HG03565 (cell line): ENCODE measurements at regions not wholly inside any gene's neighbourhood (a gene's known extent, or its start where the extent isn't known, plus 50 kb on each side); places are given as distances from the start of the nearest gene placed in this dataset.

ENCODE experiments used
- ATAC-seq: cut with Tn5 transposase; IDR thresholded peaks from one replicate; pipeline ENCODE4 v1.9.1; 2021; ENCODE audit warnings: mild to moderate bottlenecking, moderate library complexity; ENCODE audit not compliant: unreplicated experiment

- no peak for ATAC-seq
These were observed 202.6 kb downstream of the PPP1R3A start for GRCh38 chr7:113715981-113716856.

DNA sequence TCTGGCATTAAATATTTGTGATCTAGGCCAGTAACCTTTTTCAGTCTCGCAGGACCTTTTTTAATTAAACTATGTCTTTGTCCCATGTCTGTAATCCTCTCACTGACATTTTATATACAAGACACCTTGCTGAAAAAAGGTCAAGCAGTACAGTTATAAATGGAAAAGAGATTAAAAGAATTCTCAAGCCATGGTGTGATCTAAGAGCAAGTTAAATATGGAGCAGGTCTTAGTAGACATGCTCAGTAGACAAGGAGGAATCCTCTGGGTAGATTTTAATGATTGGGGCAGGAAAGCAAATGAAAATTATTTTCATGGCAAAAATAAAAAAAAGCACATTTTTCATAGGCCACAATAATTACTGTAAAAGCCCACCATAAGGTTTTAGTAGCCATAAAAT is 203.5 kb downstream of the PPP1R3A start:
- no peak for ATAC-seq

- peak; percentile 94 for ATAC-seq
These were observed 208.3 kb downstream of the PPP1R3A start for GRCh38 chr7:113710310-113711096.

DNA sequence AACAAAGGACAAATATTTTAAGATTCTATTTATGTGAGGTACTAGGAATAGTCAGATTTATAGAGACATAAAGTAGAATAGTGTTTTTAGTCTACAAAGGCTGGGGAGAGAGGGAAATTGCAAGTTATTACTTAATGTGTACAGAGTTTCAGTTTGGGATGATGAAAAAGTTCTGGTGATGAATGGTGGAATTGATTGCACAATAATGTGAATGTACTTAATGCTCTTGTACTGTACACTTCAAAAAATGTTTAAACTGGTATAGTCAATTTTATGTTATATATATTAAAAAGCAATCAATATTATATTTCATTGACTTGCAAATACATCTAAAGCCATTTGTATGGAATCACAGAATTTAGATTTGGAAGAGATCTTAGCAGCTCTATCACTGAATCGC is 213.4 kb downstream of the PPP1R3A start:
- no peak for ATAC-seq

DNA sequence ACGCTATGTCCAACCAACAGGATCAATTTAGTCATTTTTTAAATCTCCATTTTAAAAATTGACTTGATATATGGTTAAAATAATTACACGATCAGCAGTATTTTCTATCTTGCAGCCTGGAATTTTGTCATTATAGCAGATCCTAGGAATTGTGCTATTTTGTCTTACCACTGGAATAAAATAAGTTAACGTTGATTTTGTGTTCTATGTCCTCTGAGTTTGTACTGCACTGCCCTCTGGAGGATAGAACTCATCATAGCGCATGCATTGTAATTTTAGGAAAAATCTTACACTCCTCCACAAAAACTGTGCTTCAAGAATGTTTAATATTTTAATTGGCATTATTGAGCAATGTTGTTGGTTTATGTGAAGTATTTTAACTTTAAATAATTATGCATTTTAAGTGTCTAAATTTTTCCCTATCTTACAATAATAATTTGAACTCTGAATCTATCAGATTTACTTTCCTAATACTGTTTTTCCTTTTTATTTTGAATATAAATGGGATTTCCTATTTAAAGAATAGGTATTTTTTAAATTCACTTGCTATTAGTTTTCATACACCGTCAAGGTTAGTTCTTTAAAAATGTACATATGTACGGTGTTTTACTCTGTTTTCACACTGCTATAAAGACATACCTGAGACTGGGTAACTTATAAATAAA is 220.1 kb downstream of the PPP1R3A start:
- no peak for ATAC-seq

DNA sequence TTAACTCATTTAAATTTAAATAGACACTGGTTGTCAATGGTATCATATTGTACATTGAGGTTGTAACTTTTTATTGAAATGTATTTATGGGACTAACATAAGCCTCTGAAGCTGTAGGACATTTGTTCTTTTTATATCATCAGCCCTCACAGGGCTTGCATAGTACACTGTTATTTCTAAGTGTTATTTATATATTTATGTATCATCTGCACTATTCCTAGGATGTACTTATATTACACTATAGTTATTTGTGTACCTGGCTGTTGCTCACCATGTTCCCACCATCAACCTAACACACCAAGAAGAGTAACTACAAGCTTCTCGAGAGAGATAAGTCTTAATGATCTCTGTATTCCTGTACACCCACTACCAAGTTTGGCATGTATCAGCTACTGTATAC is 224.7 kb downstream of the PPP1R3A start:
- ATAC-seq: no peak

- ATAC-seq: no peak
These were observed 234.6 kb downstream of the PPP1R3A start for GRCh38 chr7:113684165-113684564.

- ATAC-seq: no peak
These were observed 241.0 kb downstream of the PPP1R3A start for GRCh38 chr7:113677811-113678210.

GRCh38 chr7:113664867-113665266 is 253.9 kb downstream of the PPP1R3A start:
- no peak for ATAC-seq

- no peak for ATAC-seq
These were observed 259.4 kb downstream of the PPP1R3A start for GRCh38 chr7:113659416-113659815.

DNA sequence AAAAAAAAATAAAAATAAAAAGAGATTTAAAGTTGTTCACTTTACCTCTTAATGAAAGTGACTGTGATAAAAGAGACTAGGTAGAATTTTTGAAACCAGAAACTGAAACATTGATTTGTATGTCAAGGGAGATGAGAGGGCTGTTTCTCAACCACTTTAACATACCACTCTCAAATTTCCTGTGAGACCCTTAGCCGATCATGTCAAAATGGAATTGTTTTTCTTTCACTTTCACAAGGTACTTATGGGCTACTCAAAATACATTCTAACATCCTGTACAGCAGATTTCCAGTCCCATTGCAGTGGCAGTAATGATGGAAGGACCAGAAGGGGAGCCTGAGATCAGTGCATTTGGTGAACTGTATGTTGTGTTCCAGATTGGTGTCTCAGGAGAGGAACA is 261.2 kb downstream of the PPP1R3A start:
- peak; percentile 94 for ATAC-seq

- ATAC-seq: no peak
These were observed 266.3 kb downstream of the PPP1R3A start for GRCh38 chr7:113652501-113652900.

- ATAC-seq: no peak
These were observed 269.3 kb downstream of the PPP1R3A start for GRCh38 chr7:113649556-113649955.

GRCh38 chr7:113639221-113639620 is 279.6 kb downstream of the PPP1R3A start:
- ATAC-seq: no peak

GRCh38 chr7:113636727-113637421 is 281.9 kb downstream of the PPP1R3A start:
- ATAC-seq: no peak

GRCh38 chr7:113635492-113635891 is 283.3 kb downstream of the PPP1R3A start:
- ATAC-seq: no peak

GRCh38 chr7:113633073-113633472 is 285.7 kb downstream of the PPP1R3A start:
- no peak for ATAC-seq

DNA sequence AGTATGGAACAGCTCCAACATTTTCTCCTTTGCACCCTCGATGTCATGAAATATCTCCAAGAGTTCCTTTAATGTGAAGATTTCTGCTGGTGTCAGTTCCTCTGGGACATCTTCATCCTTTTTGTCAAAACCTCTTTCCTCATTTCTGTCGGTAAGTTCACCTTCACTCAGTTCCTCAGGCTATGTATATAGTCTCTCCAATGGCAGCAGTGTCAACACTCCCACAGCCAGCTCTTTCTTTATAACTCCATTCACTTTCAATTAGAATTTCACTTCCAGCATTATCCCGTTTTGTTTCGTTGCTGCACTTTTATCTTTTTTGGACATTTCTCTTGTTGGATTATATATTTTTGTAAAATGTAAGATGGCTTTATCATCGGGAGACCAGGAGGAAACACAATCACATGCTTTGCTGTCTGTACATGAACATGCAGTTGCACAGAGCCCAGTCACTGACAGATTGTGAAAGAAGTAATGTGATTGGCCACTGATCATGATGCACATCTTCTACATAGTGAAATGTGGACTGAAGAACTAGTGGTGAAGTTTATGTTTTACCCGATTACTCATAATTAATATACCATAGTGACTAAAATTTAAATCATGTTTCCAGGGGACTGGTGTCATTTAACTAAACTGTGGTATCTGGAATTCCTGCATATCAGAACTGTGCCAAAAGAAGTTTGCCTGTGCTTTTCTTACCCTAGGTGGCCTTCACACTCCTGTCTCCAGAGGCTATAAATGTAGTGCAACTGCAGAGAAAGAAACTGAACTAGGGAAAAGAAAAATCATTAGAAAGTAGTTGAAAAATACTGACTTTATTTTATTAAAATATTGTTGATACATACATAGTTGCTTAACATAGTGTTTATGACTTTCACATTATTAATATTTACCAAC is 289.6 kb downstream of the PPP1R3A start:
- ATAC-seq: no peak

- ATAC-seq: no peak
These were observed 293.2 kb downstream of the PPP1R3A start for GRCh38 chr7:113625494-113626102.
